ENCODE measurements at regions not wholly inside any gene's neighbourhood (a gene's known extent, or its start where the extent isn't known, plus 50 kb on each side); places are given as distances from the start of the nearest gene placed in this dataset.

DNA sequence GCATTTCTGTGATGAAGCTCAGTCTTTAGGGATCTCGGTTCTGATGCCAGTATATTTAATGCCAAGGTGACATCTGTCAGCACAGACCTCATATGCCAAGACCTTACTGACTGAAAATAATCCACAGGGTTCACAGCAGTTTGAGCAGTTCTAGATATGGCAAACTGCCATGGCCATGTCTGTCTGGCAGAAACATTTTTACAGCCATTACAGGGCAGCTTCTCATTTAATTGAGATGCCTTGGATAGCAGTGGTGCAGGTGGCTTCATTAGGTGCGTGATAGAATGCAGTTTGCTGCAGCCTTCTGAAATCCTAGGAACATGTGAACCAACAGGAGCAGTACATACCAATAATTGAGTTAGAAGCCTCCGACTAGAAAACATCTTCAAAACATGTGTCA lies 510.6 kb downstream of the XIRP2 start:
- 88% methylated on average over 1 of the region's 3 CpGs for WGBS (ENCODE audit: insufficient coverage)
- Histone ChIP-seq H3K36me3 (ENCODE audit: control insufficient read depth in 4 of 4, insufficient read depth in 4 of 4, low read length in 3 of 4) (no peaks in the 10 kb centered on the region), H3K4me3 (ENCODE audit: control insufficient read depth in 1 of 7, extremely low read depth in 1 of 7, insufficient read depth in 4 of 7, low read depth in 2 of 7, low read length in 6 of 7) (no peak overlapping the region), H3K27me3 (replicated peaks in 2 of 5; ENCODE audit: control insufficient read depth in 4 of 5, insufficient read depth in 5 of 5, low read length in 4 of 5) (no peaks in the 10 kb centered on the region), H3K9me3 (ENCODE audit: control extremely low read depth in 1 of 5, control insufficient read depth in 4 of 5, insufficient read depth in 2 of 5, low read depth in 1 of 5, low read length in 4 of 5) (peaks cover 0 to 3% (median 0%) of the 10 kb centered on the region in 5 experiments), H3K4me1 (ENCODE audit: control extremely low read depth in 1 of 4, control insufficient read depth in 4 of 4, insufficient read depth in 4 of 4, low read length in 3 of 4) (no peaks in the 10 kb centered on the region), H3K27ac (ENCODE audit: insufficient read depth in 1 of 2, low read depth in 1 of 2, low read length in 2 of 2, poor library complexity in 1 of 2, severe bottlenecking in 2 of 2) (no peak overlapping the region)
- POLR2A ChIA-PET, result no interaction called here
- CTCF ChIA-PET, result no interaction called here
- no peak for DNase-seq

DNA sequence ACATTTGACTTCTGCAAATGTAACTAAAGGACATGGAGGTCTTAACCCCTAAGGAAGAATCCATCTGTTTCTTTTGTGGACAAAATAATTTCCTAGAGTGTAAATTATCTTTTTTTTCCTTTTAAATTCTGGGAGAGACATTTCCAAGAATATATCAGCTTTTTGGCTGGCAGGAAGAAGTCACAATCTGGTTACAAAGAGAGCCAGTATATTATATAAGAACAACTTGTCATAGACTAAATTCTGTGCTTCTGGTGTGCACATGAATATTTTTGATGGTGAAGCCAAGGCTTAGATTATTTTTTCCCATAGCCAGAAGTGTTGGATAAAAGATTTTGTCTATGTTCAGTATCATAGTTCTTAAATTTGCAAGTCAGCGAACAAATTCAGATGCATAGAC lies 500.6 kb downstream of the XIRP2 start:
- Histone ChIP-seq H3K27me3 (replicated peaks in 2 of 5; ENCODE audit: control insufficient read depth in 4 of 5, insufficient read depth in 5 of 5, low read length in 4 of 5) (no peaks in the 10 kb centered on the region), H3K4me3 (ENCODE audit: control insufficient read depth in 1 of 7, extremely low read depth in 1 of 7, insufficient read depth in 4 of 7, low read depth in 2 of 7, low read length in 6 of 7) (no peak overlapping the region)
- WGBS (ENCODE audit: insufficient coverage), result no CpG with 5 or more reads among the region's 1 CpG

DNA sequence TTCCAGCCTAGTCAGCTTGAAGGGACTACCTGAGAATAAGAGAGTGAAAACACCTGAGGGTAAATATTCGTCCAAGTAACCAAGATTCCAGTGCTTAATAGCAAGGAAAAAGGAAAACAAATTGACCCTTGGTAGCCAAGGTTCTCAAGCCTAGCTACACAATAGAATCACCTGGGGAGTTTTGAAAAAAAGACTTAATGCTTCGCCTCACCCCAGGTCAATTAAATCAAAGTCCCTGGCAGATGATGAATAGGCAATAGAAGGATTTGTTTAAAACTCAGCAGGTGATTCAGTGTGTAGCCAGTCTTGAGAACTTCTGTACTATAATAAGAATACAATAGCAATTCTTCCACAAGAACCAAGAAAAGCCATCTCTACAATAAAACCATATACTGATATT lies 500.2 kb downstream of the XIRP2 start:
- H3K27ac ChIP-seq (ENCODE audit: insufficient read depth in 1 of 2, low read depth in 1 of 2, low read length in 2 of 2, poor library complexity in 1 of 2, severe bottlenecking in 2 of 2), result no peak overlapping the region
- H3K9me3 ChIP-seq (ENCODE audit: control extremely low read depth in 1 of 5, control insufficient read depth in 4 of 5, insufficient read depth in 2 of 5, low read depth in 1 of 5, low read length in 4 of 5), result no peaks in the 10 kb centered on the region
- H3K36me3 ChIP-seq (ENCODE audit: control insufficient read depth in 4 of 4, insufficient read depth in 4 of 4, low read length in 3 of 4), result no peaks in the 10 kb centered on the region
- POLR2A ChIA-PET, result no interaction called here
- no peaks in the 10 kb centered on the region for H3K27me3 ChIP-seq (replicated peaks in 2 of 5; ENCODE audit: control insufficient read depth in 4 of 5, insufficient read depth in 5 of 5, low read length in 4 of 5)
- no peaks in the 10 kb centered on the region for H3K4me1 ChIP-seq (ENCODE audit: control extremely low read depth in 1 of 4, control insufficient read depth in 4 of 4, insufficient read depth in 4 of 4, low read length in 3 of 4)
- DNase-seq, result no peak
- H3K4me3 ChIP-seq (ENCODE audit: control insufficient read depth in 1 of 7, extremely low read depth in 1 of 7, insufficient read depth in 4 of 7, low read depth in 2 of 7, low read length in 6 of 7), result no peak overlapping the region
- CTCF ChIA-PET, result no interaction called here
- WGBS (ENCODE audit: insufficient coverage), result 100% methylated on average over 1 of the region's 2 CpGs

More for the DNA sequence above, 500.6 kb downstream of the XIRP2 start:
- ChIA-PET CTCF (no interaction called here), POLR2A (no interaction called here)
- no peaks in the 10 kb centered on the region for H3K4me1 ChIP-seq (ENCODE audit: control extremely low read depth in 1 of 4, control insufficient read depth in 4 of 4, insufficient read depth in 4 of 4, low read length in 3 of 4)
- no peak overlapping the region for H3K27ac ChIP-seq (ENCODE audit: insufficient read depth in 1 of 2, low read depth in 1 of 2, low read length in 2 of 2, poor library complexity in 1 of 2, severe bottlenecking in 2 of 2)
- DNase-seq, result no peak
- no peaks in the 10 kb centered on the region for H3K36me3 ChIP-seq (ENCODE audit: control insufficient read depth in 4 of 4, insufficient read depth in 4 of 4, low read length in 3 of 4)
- H3K9me3 ChIP-seq (ENCODE audit: control extremely low read depth in 1 of 5, control insufficient read depth in 4 of 5, insufficient read depth in 2 of 5, low read depth in 1 of 5, low read length in 4 of 5), result no peaks in the 10 kb centered on the region

DNA sequence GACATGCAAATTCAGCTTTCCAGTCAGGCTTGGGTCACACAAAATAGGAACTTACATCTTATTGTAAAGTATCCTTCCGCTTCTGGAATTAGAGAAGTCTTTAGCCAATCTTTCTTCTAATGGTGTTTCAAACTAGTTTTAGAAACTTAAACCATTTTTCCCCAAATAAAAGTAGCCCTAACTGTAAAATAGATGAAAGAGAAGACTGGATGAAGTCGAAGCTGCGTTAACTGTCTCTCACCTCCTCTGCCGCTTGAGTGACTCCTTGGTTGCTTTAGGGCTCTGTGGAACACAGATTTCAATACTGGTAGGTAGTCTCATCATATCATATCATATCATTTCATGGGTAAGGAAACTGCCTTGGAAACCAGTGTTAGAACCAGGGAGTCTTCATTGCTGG lies 498.4 kb downstream of the XIRP2 start:
- ChIA-PET POLR2A (no interaction called here), CTCF (no interaction called here)
- Histone ChIP-seq H3K9me3 (ENCODE audit: control extremely low read depth in 1 of 5, control insufficient read depth in 4 of 5, insufficient read depth in 2 of 5, low read depth in 1 of 5, low read length in 4 of 5) (no peaks in the 10 kb centered on the region), H3K27me3 (replicated peaks in 2 of 5; ENCODE audit: control insufficient read depth in 4 of 5, insufficient read depth in 5 of 5, low read length in 4 of 5) (no peaks in the 10 kb centered on the region), H3K36me3 (ENCODE audit: control insufficient read depth in 4 of 4, insufficient read depth in 4 of 4, low read length in 3 of 4) (no peaks in the 10 kb centered on the region), H3K27ac (ENCODE audit: insufficient read depth in 1 of 2, low read depth in 1 of 2, low read length in 2 of 2, poor library complexity in 1 of 2, severe bottlenecking in 2 of 2) (no peak overlapping the region), H3K4me1 (ENCODE audit: control extremely low read depth in 1 of 4, control insufficient read depth in 4 of 4, insufficient read depth in 4 of 4, low read length in 3 of 4) (no peaks in the 10 kb centered on the region), H3K4me3 (ENCODE audit: control insufficient read depth in 1 of 7, extremely low read depth in 1 of 7, insufficient read depth in 4 of 7, low read depth in 2 of 7, low read length in 6 of 7) (no peak overlapping the region)
- 95% methylated on average over 3 of the region's 4 CpGs for WGBS (ENCODE audit: insufficient coverage)
- no peak for DNase-seq

DNA sequence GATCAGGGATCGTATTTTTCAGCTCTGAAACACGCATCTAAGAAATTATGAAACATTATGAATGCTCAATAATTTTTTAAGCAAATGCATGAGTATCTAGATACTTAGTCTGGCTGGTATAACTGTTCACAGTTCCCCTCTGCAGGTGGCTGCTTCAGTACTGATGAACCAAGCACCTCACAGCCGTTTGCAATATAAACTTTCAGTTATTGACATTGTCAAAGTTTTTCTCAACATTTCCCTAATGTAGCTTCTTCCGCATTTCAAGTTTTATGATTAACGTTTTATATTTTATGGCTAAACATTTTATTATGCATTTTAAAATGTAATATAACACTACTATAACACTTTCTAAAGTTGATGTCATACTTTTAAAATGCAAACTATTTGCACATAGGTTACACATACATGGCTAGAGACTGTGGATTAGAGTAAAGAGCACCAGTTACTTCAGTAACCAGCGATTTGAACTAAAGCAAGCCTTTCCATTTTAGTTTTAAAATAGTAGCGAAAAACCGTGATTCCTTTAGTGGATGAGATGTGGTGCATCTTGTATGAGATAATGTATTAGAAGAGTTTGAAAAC lies 495.4 kb downstream of the XIRP2 start:
- ChIA-PET POLR2A (no interaction called here), CTCF (no interaction called here)
- H3K9me3 ChIP-seq (ENCODE audit: control extremely low read depth in 1 of 5, control insufficient read depth in 4 of 5, insufficient read depth in 2 of 5, low read depth in 1 of 5, low read length in 4 of 5), result no peaks in the 10 kb centered on the region
- no peaks in the 10 kb centered on the region for H3K27me3 ChIP-seq (replicated peaks in 2 of 5; ENCODE audit: control insufficient read depth in 4 of 5, insufficient read depth in 5 of 5, low read length in 4 of 5)
- H3K27ac ChIP-seq (ENCODE audit: insufficient read depth in 1 of 2, low read depth in 1 of 2, low read length in 2 of 2, poor library complexity in 1 of 2, severe bottlenecking in 2 of 2), result no peak overlapping the region
- no peak for DNase-seq
- H3K4me1 ChIP-seq (ENCODE audit: control extremely low read depth in 1 of 4, control insufficient read depth in 4 of 4, insufficient read depth in 4 of 4, low read length in 3 of 4), result no peaks in the 10 kb centered on the region
- H3K36me3 ChIP-seq (ENCODE audit: control insufficient read depth in 4 of 4, insufficient read depth in 4 of 4, low read length in 3 of 4), result no peaks in the 10 kb centered on the region
- no peak overlapping the region for H3K4me3 ChIP-seq (ENCODE audit: control insufficient read depth in 1 of 7, extremely low read depth in 1 of 7, insufficient read depth in 4 of 7, low read depth in 2 of 7, low read length in 6 of 7)
- WGBS (ENCODE audit: insufficient coverage), result 100% methylated on average over 1 of the region's 8 CpGs

DNA sequence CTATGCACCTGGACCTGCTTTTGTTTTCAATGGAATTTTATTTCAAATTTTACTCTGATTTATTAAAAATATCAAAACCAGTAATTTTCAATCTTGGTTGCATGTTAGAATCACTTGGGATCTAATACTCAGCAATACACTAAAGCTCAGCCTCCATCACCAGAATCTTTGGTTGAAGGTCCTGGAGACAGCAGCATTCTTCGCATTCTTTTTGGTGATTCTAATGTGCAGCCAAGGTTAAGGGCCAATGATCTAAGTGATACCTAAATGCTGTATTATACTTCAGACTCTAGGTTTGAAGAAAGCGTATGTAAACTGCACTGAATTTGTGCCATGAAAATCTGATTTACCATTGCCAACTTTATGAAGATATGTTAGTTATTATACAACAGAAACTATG lies 493.1 kb downstream of the XIRP2 start:
- ChIA-PET POLR2A (no interaction called here), CTCF (no interaction called here)
- WGBS (ENCODE audit: insufficient coverage), result no CpG with 5 or more reads among the region's 2 CpGs
- H3K9me3 ChIP-seq (ENCODE audit: control extremely low read depth in 1 of 5, control insufficient read depth in 4 of 5, insufficient read depth in 2 of 5, low read depth in 1 of 5, low read length in 4 of 5), result no peaks in the 10 kb centered on the region
- H3K36me3 ChIP-seq (ENCODE audit: control insufficient read depth in 4 of 4, insufficient read depth in 4 of 4, low read length in 3 of 4), result no peaks in the 10 kb centered on the region
- no peak overlapping the region for H3K27ac ChIP-seq (ENCODE audit: insufficient read depth in 1 of 2, low read depth in 1 of 2, low read length in 2 of 2, poor library complexity in 1 of 2, severe bottlenecking in 2 of 2)
- H3K27me3 ChIP-seq (replicated peaks in 2 of 5; ENCODE audit: control insufficient read depth in 4 of 5, insufficient read depth in 5 of 5, low read length in 4 of 5), result no peaks in the 10 kb centered on the region
- H3K4me1 ChIP-seq (ENCODE audit: control extremely low read depth in 1 of 4, control insufficient read depth in 4 of 4, insufficient read depth in 4 of 4, low read length in 3 of 4), result no peaks in the 10 kb centered on the region
- no peak overlapping the region for H3K4me3 ChIP-seq (ENCODE audit: control insufficient read depth in 1 of 7, extremely low read depth in 1 of 7, insufficient read depth in 4 of 7, low read depth in 2 of 7, low read length in 6 of 7)
- DNase-seq, result no peak

DNA sequence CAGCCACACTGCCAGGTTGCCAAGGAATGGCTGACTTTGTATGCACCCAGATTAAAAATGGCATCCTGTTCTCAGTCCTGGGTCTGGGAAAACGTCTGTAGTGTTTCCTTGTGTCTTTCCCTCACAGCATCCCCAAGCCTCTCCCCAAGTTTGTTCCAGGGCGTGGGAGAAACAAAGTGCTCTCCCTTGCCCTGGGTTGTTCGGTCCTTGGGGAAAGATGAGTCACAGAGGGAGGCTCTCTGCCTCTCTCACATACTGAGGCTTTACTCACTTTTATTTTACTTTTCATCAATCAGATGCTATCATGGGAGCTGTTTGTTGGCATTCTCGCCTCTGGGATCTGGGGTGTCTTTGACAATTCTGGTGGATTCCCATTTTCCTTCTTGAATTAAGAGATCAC lies 492.3 kb downstream of the XIRP2 start:
- Histone ChIP-seq H3K4me1 (ENCODE audit: control extremely low read depth in 1 of 4, control insufficient read depth in 4 of 4, insufficient read depth in 4 of 4, low read length in 3 of 4) (no peaks in the 10 kb centered on the region), H3K36me3 (ENCODE audit: control insufficient read depth in 4 of 4, insufficient read depth in 4 of 4, low read length in 3 of 4) (no peaks in the 10 kb centered on the region), H3K27ac (ENCODE audit: insufficient read depth in 1 of 2, low read depth in 1 of 2, low read length in 2 of 2, poor library complexity in 1 of 2, severe bottlenecking in 2 of 2) (no peak overlapping the region), H3K4me3 (ENCODE audit: control insufficient read depth in 1 of 7, extremely low read depth in 1 of 7, insufficient read depth in 4 of 7, low read depth in 2 of 7, low read length in 6 of 7) (no peak overlapping the region), H3K9me3 (ENCODE audit: control extremely low read depth in 1 of 5, control insufficient read depth in 4 of 5, insufficient read depth in 2 of 5, low read depth in 1 of 5, low read length in 4 of 5) (no peaks in the 10 kb centered on the region), H3K27me3 (replicated peaks in 2 of 5; ENCODE audit: control insufficient read depth in 4 of 5, insufficient read depth in 5 of 5, low read length in 4 of 5) (no peaks in the 10 kb centered on the region)
- ChIA-PET CTCF (no interaction called here), POLR2A (no interaction called here)
- no peak for DNase-seq
- WGBS (ENCODE audit: insufficient coverage), result 92% methylated on average over 4 of the region's 4 CpGs
